GM21619 (cell line): ENCODE measurements at regions not wholly inside any gene's neighbourhood (a gene's known extent, or its start where the extent isn't known, plus 50 kb on each side); places are given as distances from the start of the nearest gene placed in this dataset.
"Not testable (repeated sequence)": the region's sequence is repeated elsewhere in the genome, so short reads cannot be mapped to it uniquely, and the experiment has no call there.

ENCODE experiments used
- ATAC-seq: cut with Tn5 transposase; IDR thresholded peaks from one replicate; pipeline ENCODE4 v1.9.1; 2021; ENCODE audit not compliant: unreplicated experiment

GRCh38 chr2:236632295-236633218, 62.9 kb downstream of the ACKR3 start:
- ATAC-seq: no peak

- no peak for ATAC-seq
These were observed 63.6 kb downstream of the ACKR3 start for GRCh38 chr2:236633219-236633570.

GRCh38 chr2:236633775-236634560, 64.3 kb downstream of the ACKR3 start:
- ATAC-seq: no peak

- ATAC-seq: no peak
These were observed 66.6 kb downstream of the ACKR3 start for GRCh38 chr2:236636261-236636660.

- ATAC-seq: no peak
These were observed 67.3 kb downstream of the ACKR3 start for GRCh38 chr2:236636714-236637470.

- no peak for ATAC-seq
These were observed 68.3 kb downstream of the ACKR3 start for GRCh38 chr2:236637686-236638569.

GRCh38 chr2:236638707-236639106, 69.1 kb downstream of the ACKR3 start:
- ATAC-seq: no peak

- no peak for ATAC-seq
These were observed 70.0 kb downstream of the ACKR3 start for GRCh38 chr2:236639461-236640235.

- ATAC-seq: no peak
These were observed 71.6 kb downstream of the ACKR3 start for GRCh38 chr2:236641051-236641726.

GRCh38 chr2:236642125-236642524, 72.5 kb downstream of the ACKR3 start:
- no peak for ATAC-seq

- ATAC-seq: no peak
These were observed 73.1 kb downstream of the ACKR3 start for GRCh38 chr2:236642584-236643291.

GRCh38 chr2:236643480-236643879, 73.9 kb downstream of the ACKR3 start:
- no peak for ATAC-seq

- ATAC-seq: no peak
These were observed 74.4 kb downstream of the ACKR3 start for GRCh38 chr2:236644067-236644466.

- no peak for ATAC-seq
These were observed 74.9 kb downstream of the ACKR3 start for GRCh38 chr2:236644502-236644911.

- not testable (repeated sequence) for ATAC-seq
These were observed 75.5 kb downstream of the ACKR3 start for GRCh38 chr2:236645141-236645540.

GRCh38 chr2:236646441-236646840, 76.8 kb downstream of the ACKR3 start:
- no peak for ATAC-seq

- ATAC-seq: no peak
These were observed 77.2 kb downstream of the ACKR3 start for GRCh38 chr2:236646871-236647270.

- no peak for ATAC-seq
These were observed 78.0 kb downstream of the ACKR3 start for GRCh38 chr2:236647621-236648020.
